ENCODE measurements at regions not wholly inside any gene's neighbourhood (a gene's known extent, or its start where the extent isn't known, plus 50 kb on each side); places are given as distances from the start of the nearest gene placed in this dataset.

DNA sequence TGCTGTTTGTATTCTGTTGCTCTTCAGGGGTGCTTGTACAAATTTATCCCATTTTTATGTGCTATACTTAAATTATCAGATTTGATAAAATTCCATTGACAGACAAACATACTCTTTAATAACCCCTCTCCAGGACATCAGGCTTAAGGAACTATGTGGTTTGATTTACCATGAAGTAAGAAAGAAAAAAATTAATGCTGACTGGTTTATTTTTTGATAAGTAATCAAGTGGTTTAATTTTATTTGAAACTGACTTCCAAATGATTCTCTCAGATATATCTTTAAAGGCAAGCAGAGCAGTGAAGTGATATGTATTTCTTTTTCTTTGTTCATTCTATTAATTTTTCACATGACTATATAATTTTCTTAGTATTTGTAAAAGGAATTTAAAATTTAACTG lies 1168.1 kb downstream of the OLFM4 start:
- no peak overlapping the region for H3K27ac ChIP-seq (ENCODE audit: low read depth, low read length)
- no peak overlapping the region for H3K4me3 ChIP-seq (ENCODE audit: low read length)
- no peaks in the 10 kb centered on the region for H3K9me3 ChIP-seq (ENCODE audit: low read length)
- ChIA-PET CTCF (no interaction called here), POLR2A (no interaction called here)
- H3K36me3 ChIP-seq (ENCODE audit: insufficient read depth, low read length): no peaks in the 10 kb centered on the region
- Mint-ChIP-seq H3K36me3 (no peaks in the 10 kb centered on the region), H3K27me3 (no peaks in the 10 kb centered on the region), H3K9me3 (peaks cover 2 to 13% (median 8%) of the 10 kb centered on the region in 5 donors), H3K4me1 (no peaks in the 10 kb centered on the region), H3K27ac (no peak overlapping the region), H3K4me3 (no peak overlapping the region)
- no peaks in the 10 kb centered on the region for H3K4me1 ChIP-seq (ENCODE audit: insufficient read depth, low read length)
- DNase-seq: no peak
- H3K27me3 ChIP-seq (ENCODE audit: insufficient read depth, low read length, poor library complexity, severe bottlenecking): no peaks in the 10 kb centered on the region

DNA sequence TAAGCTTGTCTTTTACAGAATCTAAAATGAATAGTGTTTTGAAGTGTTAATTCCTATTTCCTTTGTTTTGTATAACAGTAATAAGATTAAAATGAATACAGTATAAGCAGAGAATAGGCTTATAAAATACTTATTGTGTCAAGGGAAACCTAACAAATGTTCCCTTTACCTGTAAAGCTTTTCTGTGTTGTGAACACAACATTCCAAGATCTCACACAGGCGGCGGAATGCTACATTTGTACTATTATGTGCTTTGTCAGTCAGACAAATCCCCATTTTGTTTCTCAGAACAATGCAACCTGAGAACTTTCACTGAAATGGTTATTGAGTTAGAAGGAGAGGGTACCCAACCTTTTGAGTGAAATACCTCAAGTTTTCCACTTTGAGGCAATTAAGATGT lies 1170.3 kb downstream of the OLFM4 start:
- no peaks in the 10 kb centered on the region for H3K36me3 Mint-ChIP-seq
- no peak overlapping the region for H3K27ac Mint-ChIP-seq
- no peak overlapping the region for H3K4me3 Mint-ChIP-seq
- H3K9me3 ChIP-seq (ENCODE audit: low read length): no peaks in the 10 kb centered on the region
- POLR2A ChIA-PET: no interaction called here
- no peaks in the 10 kb centered on the region for H3K36me3 ChIP-seq (ENCODE audit: insufficient read depth, low read length)
- CTCF ChIA-PET: no interaction called here
- no peaks in the 10 kb centered on the region for H3K27me3 ChIP-seq (ENCODE audit: insufficient read depth, low read length, poor library complexity, severe bottlenecking)
- no peaks in the 10 kb centered on the region for H3K4me1 ChIP-seq (ENCODE audit: insufficient read depth, low read length)
- H3K27me3 Mint-ChIP-seq: no peaks in the 10 kb centered on the region
- H3K4me3 ChIP-seq (ENCODE audit: low read length): no peak overlapping the region
- H3K27ac ChIP-seq (ENCODE audit: low read depth, low read length): no peak overlapping the region
- H3K4me1 Mint-ChIP-seq: no peaks in the 10 kb centered on the region
- H3K9me3 Mint-ChIP-seq: peaks cover 2 to 15% (median 9%) of the 10 kb centered on the region in 5 donors
- no peak for DNase-seq

DNA sequence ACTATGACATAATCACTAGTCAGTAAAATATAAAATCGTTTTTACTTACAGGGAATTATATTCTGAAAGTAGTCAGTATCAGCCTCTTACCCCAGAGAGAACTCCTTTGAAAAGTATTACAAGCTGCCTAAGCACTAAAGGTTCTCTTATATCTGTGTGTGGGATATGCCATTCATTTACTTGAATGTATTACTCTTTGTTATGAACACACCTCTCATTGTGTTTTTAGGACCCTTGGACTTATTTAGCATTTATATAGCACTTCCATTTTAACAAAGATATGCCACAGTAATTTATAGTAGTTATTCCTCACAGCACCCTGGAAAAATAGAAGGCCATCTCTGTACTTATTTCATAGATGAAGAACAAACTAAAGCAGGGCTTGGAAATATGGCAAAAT lies 1178.0 kb downstream of the OLFM4 start:
- no peaks in the 10 kb centered on the region for H3K9me3 ChIP-seq (ENCODE audit: low read length)
- Mint-ChIP-seq H3K4me1 (no peaks in the 10 kb centered on the region), H3K36me3 (no peaks in the 10 kb centered on the region), H3K27ac (no peak overlapping the region), H3K27me3 (no peaks in the 10 kb centered on the region), H3K9me3 (peaks cover 2 to 28% (median 14%) of the 10 kb centered on the region in 5 donors), H3K4me3 (no peak overlapping the region)
- H3K27me3 ChIP-seq (ENCODE audit: insufficient read depth, low read length, poor library complexity, severe bottlenecking): no peaks in the 10 kb centered on the region
- POLR2A ChIA-PET: no interaction called here
- no peak overlapping the region for H3K4me3 ChIP-seq (ENCODE audit: low read length)
- CTCF ChIA-PET: no interaction called here
- H3K4me1 ChIP-seq (ENCODE audit: insufficient read depth, low read length): no peaks in the 10 kb centered on the region
- DNase-seq: no peak
- H3K36me3 ChIP-seq (ENCODE audit: insufficient read depth, low read length): no peaks in the 10 kb centered on the region
- H3K27ac ChIP-seq (ENCODE audit: low read depth, low read length): no peak overlapping the region

DNA sequence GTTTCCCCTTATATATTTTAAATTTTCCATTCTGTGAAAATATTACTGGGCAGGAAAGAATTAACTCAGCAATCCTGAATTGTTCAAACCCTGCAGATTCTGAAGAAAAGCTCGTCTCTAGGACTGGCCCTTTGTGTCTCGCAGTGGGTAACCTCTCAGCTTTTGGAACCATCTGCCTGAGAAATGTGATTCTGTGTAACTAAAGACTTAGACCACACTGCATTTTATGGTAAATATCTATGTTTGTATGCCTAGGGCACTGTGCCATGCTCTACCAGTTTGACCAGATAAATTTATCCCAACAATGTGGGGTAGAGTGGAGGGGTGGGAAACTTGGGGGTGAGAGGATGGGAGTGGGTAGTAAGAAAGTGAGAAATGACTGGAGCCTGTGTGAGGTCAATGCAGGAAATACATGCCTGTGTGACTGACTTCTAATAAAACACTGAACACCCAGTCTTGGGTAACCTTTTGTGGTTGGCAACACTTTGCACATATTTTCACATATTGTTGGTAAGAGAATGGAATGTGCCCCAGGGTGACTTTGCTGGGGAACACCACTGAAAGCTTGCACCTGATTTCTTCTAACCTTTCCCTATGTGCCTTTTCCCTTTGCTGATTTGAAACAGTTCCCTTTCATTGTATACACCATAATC lies 1181.9 kb downstream of the OLFM4 start:
- ChIA-PET CTCF (no interaction called here), POLR2A (no interaction called here)
- no peaks in the 10 kb centered on the region for H3K4me1 ChIP-seq (ENCODE audit: insufficient read depth, low read length)
- Mint-ChIP-seq H3K4me1 (no peaks in the 10 kb centered on the region), H3K27me3 (no peaks in the 10 kb centered on the region), H3K4me3 (no peak overlapping the region), H3K9me3 (peaks cover 6 to 38% (median 10%) of the 10 kb centered on the region in 5 donors), H3K36me3 (no peaks in the 10 kb centered on the region), H3K27ac (peak overlapping the region in 1 of 8 donors; percentile 14)
- H3K9me3 ChIP-seq (ENCODE audit: low read length): no peaks in the 10 kb centered on the region
- H3K36me3 ChIP-seq (ENCODE audit: insufficient read depth, low read length): no peaks in the 10 kb centered on the region
- DNase-seq: no peak
- no peak overlapping the region for H3K27ac ChIP-seq (ENCODE audit: low read depth, low read length)
- no peak overlapping the region for H3K4me3 ChIP-seq (ENCODE audit: low read length)
- no peaks in the 10 kb centered on the region for H3K27me3 ChIP-seq (ENCODE audit: insufficient read depth, low read length, poor library complexity, severe bottlenecking)

DNA sequence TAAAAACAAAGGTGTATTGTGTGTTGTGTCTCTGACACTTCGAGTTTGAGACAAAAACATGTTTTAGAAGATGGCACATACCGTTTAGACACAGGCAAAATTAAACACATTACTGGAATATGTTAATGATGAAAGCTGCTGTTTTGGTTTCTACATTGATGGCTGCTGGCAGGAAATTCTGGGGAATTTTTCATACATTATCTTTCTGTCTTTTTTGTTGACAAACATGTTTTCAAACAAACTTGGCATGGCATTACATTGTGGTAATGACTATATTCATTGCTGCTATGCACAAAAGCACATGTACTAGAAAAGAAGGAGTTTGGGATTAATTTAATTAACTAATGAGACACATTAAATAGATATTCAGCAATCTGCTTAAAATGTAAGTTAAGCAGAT lies 1187.6 kb downstream of the OLFM4 start:
- POLR2A ChIA-PET: no interaction called here
- H3K9me3 Mint-ChIP-seq: peaks cover 0 to 34% (median 17%) of the 10 kb centered on the region in 5 donors

DNA sequence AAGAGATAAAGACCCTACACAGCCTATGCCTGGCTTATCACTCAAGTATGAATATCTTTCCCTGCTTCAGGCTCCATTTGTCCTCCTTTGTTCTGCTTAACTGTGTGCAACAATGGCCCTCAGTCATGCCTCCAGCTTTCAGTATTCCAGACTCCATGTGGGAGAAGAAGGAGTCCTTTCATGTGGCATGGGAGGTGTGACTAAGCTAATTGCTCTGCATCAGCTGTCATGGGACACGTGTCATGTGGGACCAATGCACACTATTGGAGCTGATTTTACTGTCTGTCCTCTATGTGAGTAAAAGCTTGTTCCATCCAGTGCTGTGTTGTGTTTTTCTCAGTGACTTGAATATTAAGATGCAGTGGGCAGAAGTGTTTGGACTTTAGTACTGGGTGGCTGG lies 1198.3 kb downstream of the OLFM4 start:
- H3K36me3 ChIP-seq (ENCODE audit: insufficient read depth, low read length): no peaks in the 10 kb centered on the region
- Mint-ChIP-seq H3K4me3 (no peak overlapping the region), H3K27ac (peak overlapping the region in 1 of 8 donors; percentile 83), H3K36me3 (no peaks in the 10 kb centered on the region), H3K4me1 (no peaks in the 10 kb centered on the region), H3K27me3 (no peaks in the 10 kb centered on the region), H3K9me3 (peaks cover 10 to 30% (median 20%) of the 10 kb centered on the region in 5 donors)
- POLR2A ChIA-PET: no interaction called here
- H3K4me1 ChIP-seq (ENCODE audit: insufficient read depth, low read length): no peaks in the 10 kb centered on the region
- DNase-seq: no peak
- H3K27me3 ChIP-seq (ENCODE audit: insufficient read depth, low read length, poor library complexity, severe bottlenecking): no peaks in the 10 kb centered on the region
- H3K9me3 ChIP-seq (ENCODE audit: low read length): no peaks in the 10 kb centered on the region
- CTCF ChIA-PET: no interaction called here
- H3K27ac ChIP-seq (ENCODE audit: low read depth, low read length): no peak overlapping the region
- no peak overlapping the region for H3K4me3 ChIP-seq (ENCODE audit: low read length)

More for the DNA sequence above, 1187.6 kb downstream of the OLFM4 start:
- Histone ChIP-seq H3K4me1 (ENCODE audit: insufficient read depth, low read length) (no peaks in the 10 kb centered on the region), H3K4me3 (ENCODE audit: low read length) (no peak overlapping the region), H3K36me3 (ENCODE audit: insufficient read depth, low read length) (no peaks in the 10 kb centered on the region), H3K27me3 (ENCODE audit: insufficient read depth, low read length, poor library complexity, severe bottlenecking) (no peaks in the 10 kb centered on the region), H3K9me3 (ENCODE audit: low read length) (no peaks in the 10 kb centered on the region), H3K27ac (ENCODE audit: low read depth, low read length) (no peak overlapping the region)
- Mint-ChIP-seq H3K27ac (no peak overlapping the region), H3K27me3 (no peaks in the 10 kb centered on the region), H3K36me3 (no peaks in the 10 kb centered on the region), H3K4me3 (no peak overlapping the region), H3K4me1 (no peaks in the 10 kb centered on the region)
- no peak for DNase-seq
- CTCF ChIA-PET: no interaction called here

DNA sequence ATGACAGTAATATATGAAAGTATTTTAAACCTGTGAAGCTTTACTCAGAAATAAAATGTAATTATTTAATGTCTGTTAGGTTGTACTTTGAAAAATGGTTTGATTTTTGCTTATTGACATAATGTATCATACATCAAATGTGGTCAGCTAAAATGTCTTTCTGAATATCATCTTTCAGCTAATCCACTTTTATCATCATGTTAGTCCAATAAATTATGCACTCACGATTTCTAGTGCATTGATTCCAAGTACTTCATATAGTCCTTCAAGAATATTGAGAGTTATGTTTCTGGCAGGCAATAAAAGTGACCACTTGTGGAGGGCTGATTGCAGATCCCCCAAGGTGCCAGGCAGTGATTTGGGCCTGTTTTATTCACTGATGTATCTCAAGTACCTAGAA lies 1204.1 kb downstream of the OLFM4 start:
- no peaks in the 10 kb centered on the region for H3K27me3 ChIP-seq (ENCODE audit: insufficient read depth, low read length, poor library complexity, severe bottlenecking)
- H3K9me3 ChIP-seq (ENCODE audit: low read length): no peaks in the 10 kb centered on the region
- no peaks in the 10 kb centered on the region for H3K4me1 ChIP-seq (ENCODE audit: insufficient read depth, low read length)
- H3K4me3 ChIP-seq (ENCODE audit: low read length): no peak overlapping the region
- H3K9me3 Mint-ChIP-seq: peaks cover 3 to 36% (median 19%) of the 10 kb centered on the region in 5 donors
- H3K27me3 Mint-ChIP-seq: no peaks in the 10 kb centered on the region
- no peak for DNase-seq
- no peaks in the 10 kb centered on the region for H3K36me3 ChIP-seq (ENCODE audit: insufficient read depth, low read length)
- H3K27ac ChIP-seq (ENCODE audit: low read depth, low read length): no peak overlapping the region
- no peak overlapping the region for H3K4me3 Mint-ChIP-seq
- POLR2A ChIA-PET: no interaction called here
- no peaks in the 10 kb centered on the region for H3K4me1 Mint-ChIP-seq
- no peak overlapping the region for H3K27ac Mint-ChIP-seq
- no peaks in the 10 kb centered on the region for H3K36me3 Mint-ChIP-seq
- CTCF ChIA-PET: no interaction called here

DNA sequence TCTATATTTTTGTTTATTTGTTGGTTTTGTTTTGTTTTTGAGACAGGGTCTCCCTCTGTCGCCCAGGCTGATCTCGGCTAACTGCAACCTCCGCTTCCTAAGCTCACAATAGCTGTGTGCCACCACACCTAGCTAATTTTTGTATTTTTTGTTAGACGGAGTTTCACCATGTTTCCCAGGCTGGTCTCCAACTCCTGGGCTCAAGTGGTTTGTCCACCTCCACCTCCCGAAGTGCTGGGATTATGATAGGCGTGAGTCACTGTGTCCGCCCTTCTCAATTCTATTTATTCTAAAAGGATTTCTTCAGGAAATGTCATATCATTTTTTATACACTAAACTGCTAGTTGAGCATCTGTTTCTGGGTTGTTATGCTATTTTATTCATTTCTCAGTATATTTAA lies 1206.0 kb downstream of the OLFM4 start:
- Mint-ChIP-seq H3K4me3 (no peak overlapping the region), H3K27me3 (no peaks in the 10 kb centered on the region), H3K36me3 (no peaks in the 10 kb centered on the region), H3K9me3 (peaks cover 2 to 39% (median 24%) of the 10 kb centered on the region in 5 donors), H3K27ac (no peak overlapping the region), H3K4me1 (no peaks in the 10 kb centered on the region)
- Histone ChIP-seq H3K27me3 (ENCODE audit: insufficient read depth, low read length, poor library complexity, severe bottlenecking) (no peaks in the 10 kb centered on the region), H3K4me3 (ENCODE audit: low read length) (no peak overlapping the region), H3K4me1 (ENCODE audit: insufficient read depth, low read length) (no peaks in the 10 kb centered on the region), H3K27ac (ENCODE audit: low read depth, low read length) (no peak overlapping the region), H3K36me3 (ENCODE audit: insufficient read depth, low read length) (no peaks in the 10 kb centered on the region), H3K9me3 (ENCODE audit: low read length) (no peaks in the 10 kb centered on the region)
- ChIA-PET POLR2A (no interaction called here), CTCF (no interaction called here)
- no peak for DNase-seq

DNA sequence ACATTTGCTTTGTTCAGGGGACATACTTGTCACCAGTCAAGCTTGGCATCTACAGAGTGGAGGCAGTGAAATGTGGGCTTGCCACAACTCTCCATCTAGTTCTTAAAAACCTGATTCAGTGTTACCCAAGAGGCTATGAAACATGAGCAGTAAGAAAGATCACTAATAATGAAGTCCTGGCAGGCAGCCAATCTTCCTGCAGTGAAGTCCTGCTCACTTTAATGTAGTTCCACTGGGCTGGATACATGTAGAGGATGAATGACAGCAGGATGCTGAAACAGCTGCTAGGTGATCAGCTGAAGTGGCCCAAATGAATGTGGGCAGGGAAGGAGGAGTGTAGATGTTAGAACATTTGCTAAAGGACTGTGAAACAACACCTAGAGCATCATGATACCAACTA lies 1213.1 kb downstream of the OLFM4 start:
- Histone ChIP-seq H3K4me1 (ENCODE audit: insufficient read depth, low read length) (no peaks in the 10 kb centered on the region), H3K27ac (ENCODE audit: low read depth, low read length) (no peak overlapping the region), H3K27me3 (ENCODE audit: insufficient read depth, low read length, poor library complexity, severe bottlenecking) (no peaks in the 10 kb centered on the region), H3K4me3 (ENCODE audit: low read length) (no peak overlapping the region), H3K36me3 (ENCODE audit: insufficient read depth, low read length) (no peaks in the 10 kb centered on the region), H3K9me3 (ENCODE audit: low read length) (no peaks in the 10 kb centered on the region)
- Mint-ChIP-seq H3K4me3 (no peak overlapping the region), H3K27me3 (no peaks in the 10 kb centered on the region), H3K4me1 (no peaks in the 10 kb centered on the region), H3K9me3 (peaks cover 4 to 44% (median 15%) of the 10 kb centered on the region in 5 donors), H3K36me3 (no peaks in the 10 kb centered on the region), H3K27ac (no peak overlapping the region)
- no peak for DNase-seq
- POLR2A ChIA-PET: no interaction called here
- CTCF ChIA-PET: no interaction called here

All from CD8-positive, alpha-beta memory T cell (primary cell).